HepG2 (cell line): ENCODE measurements at regions not wholly inside any gene's neighbourhood (a gene's known extent, or its start where the extent isn't known, plus 50 kb on each side); places are given as distances from the start of the nearest gene placed in this dataset.

Experiments
- ATAC-seq: fragments of 200-7000 bp; cut with Tn5 transposase; 3 replicates; pipeline ENCODE4 v1.9.1; 2020; ENCODE audit warnings: mild to moderate bottlenecking, moderate library complexity
- BruUV-seq: library from RNA; stranded (reverse); fragments of 400-500 nt; replicated peaks from 2 replicates; lab custom pipeline; 2021; lab: Mats Ljungman, UMichigan
- CTCF ChIA-PET: fragments of 300-600 bp; formaldehyde crosslinking; extraction: SDS; loops from one replicate; lab custom pipeline; 2021; ENCODE audit warnings: low total read pairs, inconsistent platforms, low intra/inter-chr PET ratio; lab: Yijun Ruan, JAX
- POLR2A ChIA-PET: fragments of 350-600 bp; sonication (Branson Sonifier 250); formaldehyde crosslinking; loops from one replicate; lab custom pipeline; 2020; ENCODE audit warnings: antibody characterized with exemption, inconsistent platforms; lab: Yijun Ruan, JAX
- DNase-seq: peaks from one replicate; pipeline ENCODE4 v3.0.0-alpha.2; 2015; ENCODE audit warnings: low spot score
- FAIRE-seq: peaks from 3 replicates; lab custom pipeline; 2011; peaks lifted over from hg19 to GRCh38; lab: Jason Lieb, UNC
- H2AFZ ChIP-seq: one replicate; pipeline ENCODE4 v1.6.1; 2011; ENCODE audit warnings: low read length, inconsistent platforms
- H3K27ac ChIP-seq: fragments of 300-600 bp; 3 replicates; pipeline ENCODE4 v1.8.0; 2011; ENCODE audit warnings: mixed run types, mild to moderate bottlenecking, mixed read lengths, low read length, inconsistent platforms; ENCODE audit not compliant: insufficient read depth; ENCODE audit errors: extremely low read length
- H3K27me3 ChIP-seq, 2 experiments: fragments of 200-600 bp in 1 of 2; 2 replicates in 1 of 2; 3 replicates in 1 of 2; pipeline versions ENCODE4 v1.6.0 to v1.8.0; 2011; ENCODE audit warnings: low read length in 2 of 2, mild to moderate bottlenecking in 2 of 2, moderate library complexity in 2 of 2, inconsistent platforms in 1 of 2; ENCODE audit not compliant: insufficient read depth in 2 of 2, control insufficient read depth in 1 of 2
- H3K36me3 ChIP-seq, 2 experiments: fragments of 200-600 bp in 1 of 2; replicated peaks in 1 of 2; 2 replicates in 1 of 2; 3 replicates in 1 of 2; pipeline versions ENCODE4 v1.5.1 to v1.8.0; 2011; ENCODE audit warnings: low read length in 2 of 2, inconsistent platforms in 1 of 2; ENCODE audit not compliant: insufficient read depth in 2 of 2, control insufficient read depth in 1 of 2
- H3K4me1 ChIP-seq: 2 replicates; pipeline ENCODE4 v1.5.1; 2012; ENCODE audit warnings: low read length, inconsistent platforms; ENCODE audit not compliant: insufficient read depth
- H3K4me2 ChIP-seq: 2 replicates; pipeline ENCODE4 v1.6.0; 2011; ENCODE audit warnings: low read depth, low read length, inconsistent platforms
- H3K4me3 ChIP-seq, 3 experiments: fragments of 200-600 bp in 1 of 3; sonication (generic), shearing (Covaris generic) in 1 of 3; replicated peaks in 1 of 3; 2 replicates each; pipeline ENCODE4 v1.5.1; 2011 to 2016; ENCODE audit warnings: low read length in 3 of 3, inconsistent platforms in 2 of 3, low read depth in 2 of 3, mild to moderate bottlenecking in 2 of 3, control low read depth in 1 of 3, mixed read lengths in 1 of 3; ENCODE audit not compliant: insufficient read depth in 1 of 3
- H3K79me2 ChIP-seq: one replicate; pipeline ENCODE4 v1.6.1; 2011; ENCODE audit warnings: low read length, inconsistent platforms; ENCODE audit not compliant: insufficient read depth
- H3K9ac ChIP-seq: 2 replicates; pipeline ENCODE4 v1.6.0; 2011; ENCODE audit warnings: mild to moderate bottlenecking, low read depth, low read length, inconsistent platforms; ENCODE audit not compliant: insufficient read depth
- H3K9me3 ChIP-seq: 2 replicates; pipeline ENCODE4 v1.5.1; 2012; ENCODE audit warnings: mild to moderate bottlenecking, low read length
- H4K20me1 ChIP-seq: 2 replicates; pipeline ENCODE4 v1.6.0; 2011; ENCODE audit warnings: inconsistent platforms, mild to moderate bottlenecking, low read length, moderate library complexity; ENCODE audit not compliant: insufficient read depth
- GFI1 ChIP-seq: sonication (generic); formaldehyde crosslinking; IDR thresholded peaks from 2 replicates; pipeline ENCODE4 v1.5.0; 2020; ENCODE audit warnings: missing genetic modification reagents, mild to moderate bottlenecking, borderline replicate concordance
- PAF1 ChIP-seq: IDR thresholded peaks from 2 replicates; pipeline ENCODE4 v1.6.1; 2016; ENCODE audit warnings: missing genetic modification reagents, missing compliant biosample characterization
- PRPF4 ChIP-seq: fragments of 200-400 bp; formaldehyde crosslinking; IDR thresholded peaks from 2 replicates; pipeline ENCODE4 v1.6.1; 2016; ENCODE audit warnings: low read length, low read depth; ENCODE audit not compliant: poor library complexity, severe bottlenecking
- RCOR2 ChIP-seq: IDR thresholded peaks from 2 replicates; pipeline ENCODE4 v1.6.1; 2016; ENCODE audit warnings: missing biosample characterization, missing genetic modification reagents
- RNF2 ChIP-seq: fragments of 450-650 bp; conservative IDR thresholded peaks from 2 replicates; pipeline ENCODE4 v1.6.1; 2016; ENCODE audit warnings: low read depth
- ZNF674 ChIP-seq: sonication (generic); formaldehyde crosslinking; IDR thresholded peaks from 2 replicates; pipeline ENCODE4 v1.5.0; 2020; ENCODE audit warnings: low read depth, mild to moderate bottlenecking, missing genetic modification reagents
- ZNF782 ChIP-seq: sonication (generic); formaldehyde crosslinking; IDR thresholded peaks from 2 replicates; pipeline ENCODE4 v1.4.0; 2020; ENCODE audit warnings: missing genetic modification reagents, mild to moderate bottlenecking, borderline replicate concordance
- ZSCAN29 ChIP-seq: sonication (generic); formaldehyde crosslinking; conservative IDR thresholded peaks from 2 replicates; pipeline ENCODE4 v1.4.0; 2020; ENCODE audit warnings: mild to moderate bottlenecking, missing genetic modification reagents
- WGBS: methylation state at CpG from one replicate; pipeline ENCODE4 v1.1.6; 2017; ENCODE audit warnings: low lambda C conversion rate; 5-methylcytosine and 5-hydroxymethylcytosine counted together
- in situ Hi-C: cut with HindIII; loops from 2 replicates; pipeline ENCODE4 v1.10.0; 2017; ENCODE audit warnings: low pct_unique_long_range_greater_than_20kb; ENCODE audit not compliant: extremely low pct_ligation_motif_present
- intact Hi-C: fragments of 100-400 bp; cut with micrococcal nuclease; formaldehyde crosslinking; loops from one replicate; pipeline ENCODE4 v1.10.0; 2022; ENCODE audit not compliant: unreplicated experiment
- TF ChIP-seq, protein P1 (sequence below): IDR thresholded peaks from 2 replicates; pipeline ENCODE4 v1.4.0; 2020; ENCODE audit warnings: mild to moderate bottlenecking, missing genetic modification reagents
- TF ChIP-seq, protein P2 (sequence below): IDR thresholded peaks from 2 replicates; pipeline ENCODE4 v1.6.1; 2016; ENCODE audit warnings: missing genetic modification reagents, missing compliant biosample characterization
- TF ChIP-seq, protein P3 (sequence below): sonication (generic); formaldehyde crosslinking; IDR thresholded peaks from 2 replicates; pipeline ENCODE4 v1.4.0; 2020; ENCODE audit warnings: missing genetic modification reagents, low read depth, mild to moderate bottlenecking, borderline replicate concordance

DNA sequence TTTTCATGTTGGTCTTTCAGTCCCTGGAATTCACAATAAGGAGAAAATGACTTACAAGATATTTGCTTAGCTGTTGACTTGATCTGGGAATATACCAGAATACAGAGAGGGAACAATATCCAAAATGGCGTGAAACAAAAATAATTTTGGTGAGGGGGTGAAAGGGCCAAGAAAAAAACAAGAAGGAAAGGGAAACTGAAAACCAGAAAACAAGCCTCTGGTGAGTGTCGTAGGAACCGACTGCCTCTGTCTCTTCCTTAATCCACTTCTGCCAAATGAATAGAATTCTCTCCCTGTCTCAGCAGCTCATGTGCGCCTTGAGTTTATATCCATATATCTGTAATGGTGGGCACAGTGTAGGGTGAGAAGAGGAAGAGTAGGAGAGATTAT lies 367.6 kb downstream of the ETS1 start:
- WGBS: 2% methylated on average over 4 of the region's 4 CpGs
- Histone ChIP-seq H4K20me1 (no peaks in the 10 kb centered on the region), H3K4me2 (no peak overlapping the region), H3K27me3 (no peaks in the 10 kb centered on the region), H2AFZ (no peak overlapping the region), H3K9me3 (peaks cover 10% of the 10 kb centered on the region; the same call in 1 of the 2 replicates), H3K4me1 (no peaks in the 10 kb centered on the region), H3K36me3 (no peaks in the 10 kb centered on the region), H3K79me2 (no peaks in the 10 kb centered on the region), H3K4me3 (no peak overlapping the region), H3K9ac (no peak overlapping the region), H3K27ac (no peak overlapping the region)
- no TSS peak for BruUV-seq
- FAIRE-seq (no peak), DNase-seq (no peak), ATAC-seq (no peak)
- CTCF ChIA-PET: no interaction called here
- TF ChIP-seq, protein P1, sequence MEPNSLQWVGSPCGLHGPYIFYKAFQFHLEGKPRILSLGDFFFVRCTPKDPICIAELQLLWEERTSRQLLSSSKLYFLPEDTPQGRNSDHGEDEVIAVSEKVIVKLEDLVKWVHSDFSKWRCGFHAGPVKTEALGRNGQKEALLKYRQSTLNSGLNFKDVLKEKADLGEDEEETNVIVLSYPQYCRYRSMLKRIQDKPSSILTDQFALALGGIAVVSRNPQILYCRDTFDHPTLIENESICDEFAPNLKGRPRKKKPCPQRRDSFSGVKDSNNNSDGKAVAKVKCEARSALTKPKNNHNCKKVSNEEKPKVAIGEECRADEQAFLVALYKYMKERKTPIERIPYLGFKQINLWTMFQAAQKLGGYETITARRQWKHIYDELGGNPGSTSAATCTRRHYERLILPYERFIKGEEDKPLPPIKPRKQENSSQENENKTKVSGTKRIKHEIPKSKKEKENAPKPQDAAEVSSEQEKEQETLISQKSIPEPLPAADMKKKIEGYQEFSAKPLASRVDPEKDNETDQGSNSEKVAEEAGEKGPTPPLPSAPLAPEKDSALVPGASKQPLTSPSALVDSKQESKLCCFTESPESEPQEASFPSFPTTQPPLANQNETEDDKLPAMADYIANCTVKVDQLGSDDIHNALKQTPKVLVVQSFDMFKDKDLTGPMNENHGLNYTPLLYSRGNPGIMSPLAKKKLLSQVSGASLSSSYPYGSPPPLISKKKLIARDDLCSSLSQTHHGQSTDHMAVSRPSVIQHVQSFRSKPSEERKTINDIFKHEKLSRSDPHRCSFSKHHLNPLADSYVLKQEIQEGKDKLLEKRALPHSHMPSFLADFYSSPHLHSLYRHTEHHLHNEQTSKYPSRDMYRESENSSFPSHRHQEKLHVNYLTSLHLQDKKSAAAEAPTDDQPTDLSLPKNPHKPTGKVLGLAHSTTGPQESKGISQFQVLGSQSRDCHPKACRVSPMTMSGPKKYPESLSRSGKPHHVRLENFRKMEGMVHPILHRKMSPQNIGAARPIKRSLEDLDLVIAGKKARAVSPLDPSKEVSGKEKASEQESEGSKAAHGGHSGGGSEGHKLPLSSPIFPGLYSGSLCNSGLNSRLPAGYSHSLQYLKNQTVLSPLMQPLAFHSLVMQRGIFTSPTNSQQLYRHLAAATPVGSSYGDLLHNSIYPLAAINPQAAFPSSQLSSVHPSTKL (CRISPR knock-in tag): no peak
- TF ChIP-seq GFI1 (CRISPR knock-in tag): no peak
- TF ChIP-seq ZSCAN29 (CRISPR knock-in tag): no peak
- TF ChIP-seq ZNF782 (CRISPR knock-in tag): no peak
- no peak for TF ChIP-seq RNF2
- TF ChIP-seq, protein P2, sequence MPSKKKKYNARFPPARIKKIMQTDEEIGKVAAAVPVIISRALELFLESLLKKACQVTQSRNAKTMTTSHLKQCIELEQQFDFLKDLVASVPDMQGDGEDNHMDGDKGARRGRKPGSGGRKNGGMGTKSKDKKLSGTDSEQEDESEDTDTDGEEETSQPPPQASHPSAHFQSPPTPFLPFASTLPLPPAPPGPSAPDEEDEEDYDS (CRISPR knock-in tag): no peak
- TF ChIP-seq RCOR2 (CRISPR knock-in tag): no peak
- no peak for TF ChIP-seq ZNF674 (CRISPR knock-in tag)
- TF ChIP-seq, protein P3, sequence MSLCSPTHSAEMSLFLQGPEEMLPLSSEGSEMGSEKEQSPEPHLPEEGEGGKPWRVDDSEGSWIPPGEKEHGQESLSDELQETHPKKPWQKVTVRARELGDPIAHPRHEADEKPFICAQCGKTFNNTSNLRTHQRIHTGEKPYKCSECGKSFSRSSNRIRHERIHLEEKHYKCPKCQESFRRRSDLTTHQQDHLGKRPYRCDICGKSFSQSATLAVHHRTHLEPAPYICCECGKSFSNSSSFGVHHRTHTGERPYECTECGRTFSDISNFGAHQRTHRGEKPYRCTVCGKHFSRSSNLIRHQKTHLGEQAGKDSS: no peak
- no peak for TF ChIP-seq PRPF4
- TF ChIP-seq PAF1 (CRISPR knock-in tag): no peak
- POLR2A ChIA-PET: no interaction called here
- intact Hi-C loops (no loop called here), in situ Hi-C loops (no loop called here)
